Activated T-helper 17 cell treated with anti-CD3 and anti-CD28 coated beads, Interleukin-2, amount 50 U/mL, for 72 hours (primary cell): ENCODE measurements at regions not wholly inside any gene's neighbourhood (a gene's known extent, or its start where the extent isn't known, plus 50 kb on each side); places are given as distances from the start of the nearest gene placed in this dataset.
"Not testable (repeated sequence)": the region's sequence is repeated elsewhere in the genome, so short reads cannot be mapped to it uniquely, and the experiment has no call there.

Source experiments
- ATAC-seq: fragments of 150-1000 bp; cut with Tn5 transposase; replicated peaks from 2 replicates; pipeline ENCODE4 v1.10.0; 2021; ENCODE audit warnings: mild to moderate bottlenecking, moderate library complexity
- H3K27ac Mint-ChIP-seq: one replicate; pipeline ENCODE4 v1.8.0; 2022; ENCODE audit warnings: mixed read lengths
- H3K27me3 Mint-ChIP-seq: one replicate; pipeline ENCODE4 v1.8.0; 2022; ENCODE audit warnings: mixed read lengths
- H3K36me3 Mint-ChIP-seq: one replicate; pipeline ENCODE4 v1.8.0; 2022; ENCODE audit warnings: low read depth, mild to moderate bottlenecking, mixed read lengths
- H3K4me1 Mint-ChIP-seq: one replicate; pipeline ENCODE4 v1.8.0; 2022; ENCODE audit warnings: mixed read lengths
- H3K4me3 Mint-ChIP-seq: one replicate; pipeline ENCODE4 v1.8.0; 2022; ENCODE audit warnings: mild to moderate bottlenecking, mixed read lengths
- H3K9me3 Mint-ChIP-seq: one replicate; pipeline ENCODE4 v1.8.0; 2022; ENCODE audit warnings: mixed read lengths

GRCh38 chr2:77664491-77664890, 142.3 kb upstream of the LRRTM4 start:
- no peaks in the 10 kb centered on the region for H3K27me3 Mint-ChIP-seq
- ATAC-seq, result no peak
- no peak overlapping the region for H3K4me3 Mint-ChIP-seq
- H3K4me1 Mint-ChIP-seq, result no peaks in the 10 kb centered on the region
- H3K36me3 Mint-ChIP-seq, result no peaks in the 10 kb centered on the region
- peaks cover 4% of the 10 kb centered on the region for H3K9me3 Mint-ChIP-seq
- H3K27ac Mint-ChIP-seq, result no peak overlapping the region

- H3K4me3 Mint-ChIP-seq, result no peak overlapping the region
- peaks cover 4% of the 10 kb centered on the region for H3K9me3 Mint-ChIP-seq
- no peak overlapping the region for H3K27ac Mint-ChIP-seq
- no peaks in the 10 kb centered on the region for H3K4me1 Mint-ChIP-seq
- H3K36me3 Mint-ChIP-seq, result no peaks in the 10 kb centered on the region
- no peak for ATAC-seq
- no peaks in the 10 kb centered on the region for H3K27me3 Mint-ChIP-seq
Measured at GRCh38 chr2:77666251-77666980, 144.2 kb upstream of the LRRTM4 start.

- H3K36me3 Mint-ChIP-seq, H3K27me3 Mint-ChIP-seq, H3K9me3 Mint-ChIP-seq, H3K4me3 Mint-ChIP-seq, H3K27ac Mint-ChIP-seq, ATAC-seq, H3K4me1 Mint-ChIP-seq: not testable (repeated sequence)
Measured at GRCh38 chr2:77684543-77685319, 162.6 kb upstream of the LRRTM4 start.

GRCh38 chr2:77712601-77713000, 190.4 kb upstream of the LRRTM4 start:
- H3K27ac Mint-ChIP-seq, result no peak overlapping the region
- H3K4me1 Mint-ChIP-seq, result no peaks in the 10 kb centered on the region
- peaks cover 6% of the 10 kb centered on the region for H3K9me3 Mint-ChIP-seq
- no peak overlapping the region for H3K4me3 Mint-ChIP-seq
- H3K36me3 Mint-ChIP-seq, result no peaks in the 10 kb centered on the region
- ATAC-seq, result no peak
- no peaks in the 10 kb centered on the region for H3K27me3 Mint-ChIP-seq

- H3K27ac Mint-ChIP-seq, result no peak overlapping the region
- H3K4me1 Mint-ChIP-seq, result no peaks in the 10 kb centered on the region
- no peak overlapping the region for H3K4me3 Mint-ChIP-seq
- H3K27me3 Mint-ChIP-seq, result no peaks in the 10 kb centered on the region
- no peak for ATAC-seq
- peaks cover 7% of the 10 kb centered on the region for H3K9me3 Mint-ChIP-seq
- H3K36me3 Mint-ChIP-seq, result no peaks in the 10 kb centered on the region
Measured at GRCh38 chr2:77713412-77713811, 191.2 kb upstream of the LRRTM4 start.

- no peaks in the 10 kb centered on the region for H3K4me1 Mint-ChIP-seq
- H3K27ac Mint-ChIP-seq, result no peak overlapping the region
- H3K9me3 Mint-ChIP-seq, result peaks cover 7% of the 10 kb centered on the region
- H3K27me3 Mint-ChIP-seq, result no peaks in the 10 kb centered on the region
- no peaks in the 10 kb centered on the region for H3K36me3 Mint-ChIP-seq
- H3K4me3 Mint-ChIP-seq, result no peak overlapping the region
- no peak for ATAC-seq
Measured at GRCh38 chr2:77720115-77720514, 197.9 kb upstream of the LRRTM4 start.

GRCh38 chr2:77721593-77721992, 199.4 kb upstream of the LRRTM4 start:
- Mint-ChIP-seq H3K36me3 (no peaks in the 10 kb centered on the region), H3K9me3 (peaks cover 7% of the 10 kb centered on the region), H3K4me3 (no peak overlapping the region)

GRCh38 chr2:77725045-77725444, 202.9 kb upstream of the LRRTM4 start:
- no peak for ATAC-seq
- H3K4me3 Mint-ChIP-seq, result no peak overlapping the region
- H3K27ac Mint-ChIP-seq, result no peak overlapping the region
- H3K4me1 Mint-ChIP-seq, result no peaks in the 10 kb centered on the region
- H3K9me3 Mint-ChIP-seq, result peaks cover 4% of the 10 kb centered on the region
- no peaks in the 10 kb centered on the region for H3K27me3 Mint-ChIP-seq
- no peaks in the 10 kb centered on the region for H3K36me3 Mint-ChIP-seq

More at GRCh38 chr2:77721593-77721992, 199.4 kb upstream of the LRRTM4 start:
- ATAC-seq, result no peak
- Mint-ChIP-seq H3K4me1 (no peaks in the 10 kb centered on the region), H3K27me3 (no peaks in the 10 kb centered on the region), H3K27ac (no peak overlapping the region)

GRCh38 chr2:77734662-77735340, 212.6 kb upstream of the LRRTM4 start:
- H3K27me3 Mint-ChIP-seq, H3K36me3 Mint-ChIP-seq, ATAC-seq, H3K27ac Mint-ChIP-seq, H3K4me1 Mint-ChIP-seq, H3K4me3 Mint-ChIP-seq: not testable (repeated sequence)
- peaks cover 14% of the 10 kb centered on the region for H3K9me3 Mint-ChIP-seq

- no peak for ATAC-seq
- peaks cover 6% of the 10 kb centered on the region for H3K9me3 Mint-ChIP-seq
- H3K4me3 Mint-ChIP-seq, result no peak overlapping the region
- no peaks in the 10 kb centered on the region for H3K27me3 Mint-ChIP-seq
- H3K4me1 Mint-ChIP-seq, result no peaks in the 10 kb centered on the region
- no peaks in the 10 kb centered on the region for H3K36me3 Mint-ChIP-seq
- no peak overlapping the region for H3K27ac Mint-ChIP-seq
Measured at GRCh38 chr2:77737236-77737635, 215.1 kb upstream of the LRRTM4 start.

GRCh38 chr2:77746780-77747179, 224.6 kb upstream of the LRRTM4 start:
- H3K36me3 Mint-ChIP-seq, result no peaks in the 10 kb centered on the region
- ATAC-seq, result no peak
- no peaks in the 10 kb centered on the region for H3K27me3 Mint-ChIP-seq
- H3K4me1 Mint-ChIP-seq, result no peaks in the 10 kb centered on the region
- peaks cover 17% of the 10 kb centered on the region for H3K9me3 Mint-ChIP-seq
- no peak overlapping the region for H3K27ac Mint-ChIP-seq
- no peak overlapping the region for H3K4me3 Mint-ChIP-seq

GRCh38 chr2:77753710-77754345, 231.7 kb upstream of the LRRTM4 start:
- not testable (repeated sequence) for ATAC-seq, H3K4me3 Mint-ChIP-seq, H3K4me1 Mint-ChIP-seq, H3K27ac Mint-ChIP-seq, H3K27me3 Mint-ChIP-seq, H3K9me3 Mint-ChIP-seq, H3K36me3 Mint-ChIP-seq

- Mint-ChIP-seq H3K4me3 (no peak overlapping the region), H3K27ac (no peak overlapping the region), H3K36me3 (no peaks in the 10 kb centered on the region), H3K4me1 (no peaks in the 10 kb centered on the region), H3K27me3 (no peaks in the 10 kb centered on the region), H3K9me3 (peaks cover 18% of the 10 kb centered on the region)
- ATAC-seq, result no peak
Measured at GRCh38 chr2:77767388-77768076, 245.4 kb upstream of the LRRTM4 start.

- H3K27ac Mint-ChIP-seq, result no peak overlapping the region
- peaks cover 11% of the 10 kb centered on the region for H3K9me3 Mint-ChIP-seq
- H3K4me3 Mint-ChIP-seq, result no peak overlapping the region
- H3K36me3 Mint-ChIP-seq, result no peaks in the 10 kb centered on the region
- no peak for ATAC-seq
- no peaks in the 10 kb centered on the region for H3K4me1 Mint-ChIP-seq
- no peaks in the 10 kb centered on the region for H3K27me3 Mint-ChIP-seq
Measured at GRCh38 chr2:77768508-77768907, 246.3 kb upstream of the LRRTM4 start.
